ENCODE measurements at regions not wholly inside any gene's neighbourhood (a gene's known extent, or its start where the extent isn't known, plus 50 kb on each side); places are given as distances from the start of the nearest gene placed in this dataset.

DNA sequence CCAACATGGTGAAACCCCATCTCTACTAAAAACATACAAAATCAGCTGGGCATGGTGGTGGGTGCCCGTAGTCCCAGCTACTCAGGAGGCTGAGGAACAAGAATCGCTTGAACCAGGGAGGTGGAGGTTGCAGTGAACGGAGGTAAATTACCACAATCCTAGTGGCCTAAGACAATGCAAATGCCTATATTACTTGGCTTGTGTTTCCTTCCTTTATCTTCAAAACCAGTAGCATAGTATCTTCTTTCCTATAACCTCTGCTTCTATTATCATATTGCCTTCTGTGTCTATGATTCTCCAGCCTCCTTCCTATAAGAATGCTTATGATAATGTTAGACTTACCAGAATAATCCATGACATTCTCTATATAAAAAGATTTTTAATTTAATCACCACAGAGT lies 156.2 kb upstream of the RGS18 start:
- no peak for TF ChIP-seq POLR2A (IDR thresholded peaks at IDR 0.05; ENCODE audit: low read depth, low read length)
- no peak for TF ChIP-seq TAF1 (IDR thresholded peaks at IDR 0.05; ENCODE audit: low read depth, low read length)
- no peak for TF ChIP-seq POLR2AphosphoS5 (IDR thresholded peaks at IDR 0.05; ENCODE audit: low read depth, low read length)
- TF ChIP-seq PAX5 (IDR thresholded peaks at IDR 0.05; ENCODE audit: insufficient read depth, low read length, severe bottlenecking): no peak
- no peak for TF ChIP-seq SPI1 (IDR thresholded peaks at IDR 0.05; ENCODE audit: low read depth, low read length)

Measured in GM12891 (cell line).